ENCODE measurements at regions not wholly inside any gene's neighbourhood (a gene's known extent, or its start where the extent isn't known, plus 50 kb on each side); places are given as distances from the start of the nearest gene placed in this dataset.

GRCh38 chr9:108281696-108282095 lies 574.1 kb downstream of the ACTL7B start:
- no peak overlapping the region for H3K4me2 ChIP-seq (ENCODE audit: low read length)
- no peak overlapping the region for H3K9ac ChIP-seq (ENCODE audit: low read depth, low read length)
- no peaks in the 10 kb centered on the region for H3K4me1 ChIP-seq (ENCODE audit: control insufficient read depth, insufficient read depth, low read length)
- no peaks in the 10 kb centered on the region for H3K36me3 ChIP-seq (ENCODE audit: insufficient read depth, low read length)
- no peaks in the 10 kb centered on the region for H3K9me3 ChIP-seq (replicated peaks; ENCODE audit: low read length)
- H3K27me3 ChIP-seq (ENCODE audit: control insufficient read depth, insufficient read depth, low read length) = no peaks in the 10 kb centered on the region
- no peak overlapping the region for H3K4me3 ChIP-seq (ENCODE audit: low read length)

- H3K4me3 ChIP-seq (ENCODE audit: low read length) = no peak overlapping the region
- H3K4me1 ChIP-seq (ENCODE audit: control insufficient read depth, insufficient read depth, low read length) = no peaks in the 10 kb centered on the region
- H3K4me2 ChIP-seq (ENCODE audit: low read length) = no peak overlapping the region
- H3K9ac ChIP-seq (ENCODE audit: low read depth, low read length) = no peak overlapping the region
- no peaks in the 10 kb centered on the region for H3K36me3 ChIP-seq (ENCODE audit: insufficient read depth, low read length)
- no peaks in the 10 kb centered on the region for H3K9me3 ChIP-seq (replicated peaks; ENCODE audit: low read length)
- no peaks in the 10 kb centered on the region for H3K27me3 ChIP-seq (ENCODE audit: control insufficient read depth, insufficient read depth, low read length)
Measured at GRCh38 chr9:108278341-108278740, 577.4 kb downstream of the ACTL7B start.

GRCh38 chr9:108277216-108277615 lies 578.6 kb downstream of the ACTL7B start:
- no peaks in the 10 kb centered on the region for H3K36me3 ChIP-seq (ENCODE audit: insufficient read depth, low read length)
- no peak overlapping the region for H3K9ac ChIP-seq (ENCODE audit: low read depth, low read length)
- no peaks in the 10 kb centered on the region for H3K27me3 ChIP-seq (ENCODE audit: control insufficient read depth, insufficient read depth, low read length)
- H3K9me3 ChIP-seq (replicated peaks; ENCODE audit: low read length) = no peaks in the 10 kb centered on the region
- no peak overlapping the region for H3K4me2 ChIP-seq (ENCODE audit: low read length)
- H3K4me1 ChIP-seq (ENCODE audit: control insufficient read depth, insufficient read depth, low read length) = peaks cover 9% of the 10 kb centered on the region
- no peak overlapping the region for H3K4me3 ChIP-seq (ENCODE audit: low read length)

- no peak overlapping the region for H3K4me2 ChIP-seq (ENCODE audit: low read length)
Measured at GRCh38 chr9:108275906-108276305, 579.9 kb downstream of the ACTL7B start.

GRCh38 chr9:108274971-108275370 lies 580.8 kb downstream of the ACTL7B start:
- Histone ChIP-seq H3K4me2 (ENCODE audit: low read length) (no peak overlapping the region), H3K9ac (ENCODE audit: low read depth, low read length) (no peak overlapping the region), H3K4me3 (ENCODE audit: low read length) (no peak overlapping the region), H3K9me3 (replicated peaks; ENCODE audit: low read length) (no peaks in the 10 kb centered on the region), H3K27me3 (ENCODE audit: control insufficient read depth, insufficient read depth, low read length) (no peaks in the 10 kb centered on the region), H3K36me3 (ENCODE audit: insufficient read depth, low read length) (no peaks in the 10 kb centered on the region), H3K4me1 (ENCODE audit: control insufficient read depth, insufficient read depth, low read length) (peaks cover 19% of the 10 kb centered on the region)

More at GRCh38 chr9:108275906-108276305, 579.9 kb downstream of the ACTL7B start:
- H3K9ac ChIP-seq (ENCODE audit: low read depth, low read length) = no peak overlapping the region
- no peak overlapping the region for H3K4me3 ChIP-seq (ENCODE audit: low read length)
- no peaks in the 10 kb centered on the region for H3K9me3 ChIP-seq (replicated peaks; ENCODE audit: low read length)
- H3K27me3 ChIP-seq (ENCODE audit: control insufficient read depth, insufficient read depth, low read length) = no peaks in the 10 kb centered on the region
- H3K36me3 ChIP-seq (ENCODE audit: insufficient read depth, low read length) = no peaks in the 10 kb centered on the region
- peaks cover 19% of the 10 kb centered on the region for H3K4me1 ChIP-seq (ENCODE audit: control insufficient read depth, insufficient read depth, low read length)

- no peaks in the 10 kb centered on the region for H3K27me3 ChIP-seq (ENCODE audit: control insufficient read depth, insufficient read depth, low read length)
- H3K9me3 ChIP-seq (replicated peaks; ENCODE audit: low read length) = no peaks in the 10 kb centered on the region
- H3K4me2 ChIP-seq (ENCODE audit: low read length) = no peak overlapping the region
- peaks cover 19% of the 10 kb centered on the region for H3K4me1 ChIP-seq (ENCODE audit: control insufficient read depth, insufficient read depth, low read length)
- H3K36me3 ChIP-seq (ENCODE audit: insufficient read depth, low read length) = no peaks in the 10 kb centered on the region
- H3K9ac ChIP-seq (ENCODE audit: low read depth, low read length) = no peak overlapping the region
- no peak overlapping the region for H3K4me3 ChIP-seq (ENCODE audit: low read length)
Measured at GRCh38 chr9:108273988-108274387, 581.8 kb downstream of the ACTL7B start.

- H3K9me3 ChIP-seq (replicated peaks; ENCODE audit: low read length) = no peaks in the 10 kb centered on the region
- H3K9ac ChIP-seq (ENCODE audit: low read depth, low read length) = peak overlapping the region; percentile 77
- peaks cover 19% of the 10 kb centered on the region for H3K4me1 ChIP-seq (ENCODE audit: control insufficient read depth, insufficient read depth, low read length)
- no peaks in the 10 kb centered on the region for H3K27me3 ChIP-seq (ENCODE audit: control insufficient read depth, insufficient read depth, low read length)
- peak overlapping the region; percentile 83 for H3K4me2 ChIP-seq (ENCODE audit: low read length)
- no peaks in the 10 kb centered on the region for H3K36me3 ChIP-seq (ENCODE audit: insufficient read depth, low read length)
- peak overlapping the region; percentile 62 for H3K4me3 ChIP-seq (ENCODE audit: low read length)
Measured at GRCh38 chr9:108272349-108272899, 583.4 kb downstream of the ACTL7B start.

GRCh38 chr9:108271646-108272348 lies 584.0 kb downstream of the ACTL7B start:
- Histone ChIP-seq H3K4me2 (ENCODE audit: low read length) (peak overlapping the region; percentile 83), H3K27me3 (ENCODE audit: control insufficient read depth, insufficient read depth, low read length) (no peaks in the 10 kb centered on the region), H3K4me1 (ENCODE audit: control insufficient read depth, insufficient read depth, low read length) (peaks cover 19% of the 10 kb centered on the region), H3K36me3 (ENCODE audit: insufficient read depth, low read length) (no peaks in the 10 kb centered on the region), H3K4me3 (ENCODE audit: low read length) (peak overlapping the region; percentile 62), H3K9ac (ENCODE audit: low read depth, low read length) (peak overlapping the region; percentile 77), H3K9me3 (replicated peaks; ENCODE audit: low read length) (no peaks in the 10 kb centered on the region)

- Histone ChIP-seq H3K36me3 (ENCODE audit: insufficient read depth, low read length) (no peaks in the 10 kb centered on the region), H3K4me1 (ENCODE audit: control insufficient read depth, insufficient read depth, low read length) (peaks cover 19% of the 10 kb centered on the region), H3K9me3 (replicated peaks; ENCODE audit: low read length) (no peaks in the 10 kb centered on the region), H3K9ac (ENCODE audit: low read depth, low read length) (peak overlapping the region; percentile 77), H3K4me2 (ENCODE audit: low read length) (no peak overlapping the region), H3K27me3 (ENCODE audit: control insufficient read depth, insufficient read depth, low read length) (no peaks in the 10 kb centered on the region), H3K4me3 (ENCODE audit: low read length) (no peak overlapping the region)
Measured at GRCh38 chr9:108271236-108271635, 584.5 kb downstream of the ACTL7B start.

- H3K36me3 ChIP-seq (ENCODE audit: insufficient read depth, low read length) = no peaks in the 10 kb centered on the region
- H3K4me1 ChIP-seq (ENCODE audit: control insufficient read depth, insufficient read depth, low read length) = peaks cover 19% of the 10 kb centered on the region
- H3K4me3 ChIP-seq (ENCODE audit: low read length) = no peak overlapping the region
- H3K4me2 ChIP-seq (ENCODE audit: low read length) = no peak overlapping the region
- no peaks in the 10 kb centered on the region for H3K9me3 ChIP-seq (replicated peaks; ENCODE audit: low read length)
- no peak overlapping the region for H3K9ac ChIP-seq (ENCODE audit: low read depth, low read length)
- H3K27me3 ChIP-seq (ENCODE audit: control insufficient read depth, insufficient read depth, low read length) = no peaks in the 10 kb centered on the region
Measured at GRCh38 chr9:108270561-108270960, 585.2 kb downstream of the ACTL7B start.

- no peak overlapping the region for H3K9ac ChIP-seq (ENCODE audit: low read depth, low read length)
- H3K4me2 ChIP-seq (ENCODE audit: low read length) = no peak overlapping the region
- no peaks in the 10 kb centered on the region for H3K9me3 ChIP-seq (replicated peaks; ENCODE audit: low read length)
- H3K4me3 ChIP-seq (ENCODE audit: low read length) = no peak overlapping the region
- H3K36me3 ChIP-seq (ENCODE audit: insufficient read depth, low read length) = no peaks in the 10 kb centered on the region
- peaks cover 19% of the 10 kb centered on the region for H3K4me1 ChIP-seq (ENCODE audit: control insufficient read depth, insufficient read depth, low read length)
- no peaks in the 10 kb centered on the region for H3K27me3 ChIP-seq (ENCODE audit: control insufficient read depth, insufficient read depth, low read length)
Measured at GRCh38 chr9:108270051-108270450, 585.7 kb downstream of the ACTL7B start.

- H3K9ac ChIP-seq (ENCODE audit: low read depth, low read length) = no peak overlapping the region
- no peaks in the 10 kb centered on the region for H3K9me3 ChIP-seq (replicated peaks; ENCODE audit: low read length)
- H3K36me3 ChIP-seq (ENCODE audit: insufficient read depth, low read length) = no peaks in the 10 kb centered on the region
- H3K4me2 ChIP-seq (ENCODE audit: low read length) = no peak overlapping the region
- no peaks in the 10 kb centered on the region for H3K27me3 ChIP-seq (ENCODE audit: control insufficient read depth, insufficient read depth, low read length)
- peaks cover 19% of the 10 kb centered on the region for H3K4me1 ChIP-seq (ENCODE audit: control insufficient read depth, insufficient read depth, low read length)
- no peak overlapping the region for H3K4me3 ChIP-seq (ENCODE audit: low read length)
Measured at GRCh38 chr9:108269371-108269770, 586.4 kb downstream of the ACTL7B start.
